NCI-H82 treated with DMSO at 0.1 percent for 48 hours (cell line): ENCODE measurements at regions not wholly inside any gene's neighbourhood (a gene's known extent, or its start where the extent isn't known, plus 50 kb on each side); places are given as distances from the start of the nearest gene placed in this dataset.
"Not testable (repeated sequence)": the region's sequence is repeated elsewhere in the genome, so short reads cannot be mapped to it uniquely, and the experiment has no call there.

Experiments used
- DNase-seq: peaks from one replicate; lab custom pipeline; 2025; ENCODE audit not compliant: unreplicated experiment; lab: John Stamatoyannopoulos, UW

DNA sequence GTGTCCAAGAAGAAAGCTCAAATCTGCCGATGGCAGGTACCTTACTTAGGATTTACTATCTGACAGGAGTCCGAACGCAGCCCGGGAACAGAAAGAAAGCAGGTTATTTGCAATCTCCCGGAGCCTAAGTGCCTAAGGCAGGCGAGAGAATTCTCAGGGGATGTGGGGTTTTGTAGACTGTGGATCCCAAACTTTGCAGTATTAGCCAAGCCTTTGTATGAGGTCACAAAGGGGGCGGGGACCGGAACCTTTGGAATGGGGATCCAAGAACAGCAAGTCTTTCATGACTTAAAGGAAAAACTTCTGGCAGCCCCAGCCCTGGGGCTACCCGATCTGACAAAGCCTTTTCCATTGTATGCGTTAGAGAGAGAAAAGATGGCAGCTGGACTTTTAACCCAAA, 80.6 kb upstream of the RUBCNL start:
- not testable (repeated sequence) for DNase-seq

DNA sequence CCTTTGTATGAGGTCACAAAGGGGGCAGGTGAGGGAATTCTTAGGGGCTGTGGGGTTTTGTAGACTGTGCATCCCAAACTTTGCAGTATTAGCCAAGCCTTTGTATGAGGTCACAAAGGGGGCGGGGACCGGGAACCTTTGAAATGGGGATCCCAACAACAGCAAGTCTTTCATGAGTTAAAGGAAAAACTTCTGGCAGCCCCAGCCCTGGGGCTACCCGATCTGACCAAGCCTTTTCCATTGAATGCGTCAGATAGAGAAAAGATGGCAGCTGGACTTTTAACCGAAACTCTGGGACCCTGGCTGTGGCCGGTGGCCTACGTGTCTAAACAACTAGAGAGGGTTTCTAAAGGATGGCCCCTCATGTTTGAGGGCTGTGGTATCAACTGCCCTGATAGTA, 79.0 kb upstream of the RUBCNL start:
- not testable (repeated sequence) for DNase-seq

- no peak for DNase-seq
These were observed 76.7 kb upstream of the RUBCNL start for GRCh38 chr13:46463719-46464118.

GRCh38 chr13:46460223-46460622, 73.2 kb upstream of the RUBCNL start:
- not testable (repeated sequence) for DNase-seq

DNA sequence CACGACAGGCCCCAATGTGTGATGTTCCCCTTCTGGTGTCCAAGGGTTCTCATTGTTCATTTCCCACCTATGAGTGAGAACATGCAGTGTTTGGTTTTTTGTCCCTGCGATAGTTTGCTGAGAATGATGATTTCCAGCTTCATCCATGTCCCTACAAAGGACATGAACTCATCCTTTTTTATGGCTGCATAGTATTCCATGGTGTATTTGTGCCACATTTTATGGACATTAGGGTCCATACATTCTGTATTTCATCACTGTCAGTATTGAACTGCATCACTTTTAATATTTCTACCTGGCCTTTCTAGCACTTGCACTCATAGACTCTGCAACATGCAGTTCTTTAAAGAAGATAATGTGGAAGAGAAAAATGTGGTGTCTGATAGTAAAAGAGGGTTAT, 70.2 kb upstream of the RUBCNL start:
- DNase-seq, result not testable (repeated sequence)

DNA sequence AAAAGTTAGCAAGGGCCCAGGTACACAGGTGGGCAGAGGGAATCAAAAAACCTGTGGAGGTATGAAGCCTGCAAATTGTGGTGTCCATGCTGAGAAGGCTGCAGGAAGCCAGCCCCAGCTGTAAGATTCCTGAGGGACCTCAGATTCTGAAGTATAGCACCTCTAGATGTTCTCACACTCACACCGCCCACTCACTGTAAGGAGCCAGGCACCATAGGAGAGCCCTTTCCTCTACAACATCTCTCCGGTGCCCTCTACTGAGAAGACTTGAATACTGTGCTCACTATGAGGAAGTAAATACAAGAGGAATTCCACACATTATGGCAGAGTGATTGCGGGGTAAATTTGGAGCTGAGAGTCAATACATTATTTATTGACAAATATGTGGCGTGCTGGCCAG, 68.9 kb upstream of the RUBCNL start:
- peak; percentile 37 for DNase-seq

GRCh38 chr13:46451145-46451544, 64.1 kb upstream of the RUBCNL start:
- DNase-seq, result not testable (repeated sequence)

DNA sequence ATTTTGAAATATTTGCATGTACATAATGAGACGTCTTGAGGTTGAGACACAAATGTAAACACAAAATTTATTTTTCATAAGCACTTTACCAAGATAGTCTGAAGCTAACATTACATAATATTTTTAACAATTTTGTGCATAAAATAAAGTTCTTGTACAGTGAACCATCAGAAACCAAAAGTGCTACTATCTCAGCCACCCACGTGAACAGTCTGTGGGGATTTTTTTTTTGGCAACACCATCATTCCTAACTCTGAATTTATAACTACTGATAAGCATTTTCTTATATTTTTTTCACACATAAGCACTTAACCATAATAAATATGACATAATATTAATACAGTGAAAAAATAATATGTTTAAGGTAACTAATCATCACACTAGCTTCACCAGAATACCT, 62.9 kb upstream of the RUBCNL start:
- DNase-seq, result not testable (repeated sequence)

DNA sequence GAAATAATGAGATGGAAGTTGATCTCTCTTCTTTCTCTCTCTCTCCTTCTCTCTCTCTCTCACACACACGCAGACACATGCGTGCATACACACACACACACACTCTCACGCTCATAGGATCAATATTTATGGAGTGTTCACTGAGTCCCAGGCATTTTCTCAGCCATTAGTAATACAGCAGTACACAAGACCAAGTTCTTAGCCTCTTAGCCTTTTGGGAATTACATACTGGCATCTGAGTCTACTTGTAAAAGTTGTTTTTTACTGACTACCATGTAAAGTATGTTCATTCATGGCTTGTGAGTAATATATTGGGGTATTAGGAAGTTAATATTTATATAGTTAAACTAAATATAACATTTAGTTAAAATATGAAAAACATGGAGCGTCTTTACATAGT, 61.1 kb upstream of the RUBCNL start:
- DNase-seq, result not testable (repeated sequence)

DNA sequence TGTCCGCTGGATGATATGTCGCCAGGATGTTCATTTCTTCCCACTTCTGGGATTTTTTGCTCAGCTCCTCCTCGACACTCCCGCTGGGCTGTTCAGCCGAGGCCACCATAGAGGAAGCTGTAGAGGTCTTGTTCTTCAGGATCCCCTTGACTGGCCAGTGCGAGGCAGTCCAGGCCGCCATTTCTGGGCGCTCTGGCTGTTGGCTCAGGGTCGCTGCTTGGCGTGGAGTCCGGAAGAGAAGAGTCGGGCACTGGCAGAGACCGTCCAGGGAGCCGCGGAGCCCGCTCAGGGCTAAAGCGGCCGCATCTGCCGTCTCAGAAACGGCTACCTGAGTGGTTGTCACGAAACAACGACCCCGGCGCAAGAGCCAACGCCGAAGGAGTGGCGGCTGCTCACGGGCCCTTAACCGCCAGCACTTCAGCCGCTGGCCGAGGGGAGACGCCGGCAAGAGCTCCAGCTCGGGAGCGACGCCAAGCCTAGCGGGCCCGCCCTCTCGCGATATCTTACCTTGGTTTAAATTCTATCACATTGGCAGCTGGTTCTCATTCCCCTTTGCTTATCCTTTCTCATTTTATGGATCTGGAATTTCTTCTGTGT, 50.9 kb upstream of the RUBCNL start:
- not testable (repeated sequence) for DNase-seq
